ENCODE measurements at regions not wholly inside any gene's neighbourhood (a gene's known extent, or its start where the extent isn't known, plus 50 kb on each side); places are given as distances from the start of the nearest gene placed in this dataset.

DNA sequence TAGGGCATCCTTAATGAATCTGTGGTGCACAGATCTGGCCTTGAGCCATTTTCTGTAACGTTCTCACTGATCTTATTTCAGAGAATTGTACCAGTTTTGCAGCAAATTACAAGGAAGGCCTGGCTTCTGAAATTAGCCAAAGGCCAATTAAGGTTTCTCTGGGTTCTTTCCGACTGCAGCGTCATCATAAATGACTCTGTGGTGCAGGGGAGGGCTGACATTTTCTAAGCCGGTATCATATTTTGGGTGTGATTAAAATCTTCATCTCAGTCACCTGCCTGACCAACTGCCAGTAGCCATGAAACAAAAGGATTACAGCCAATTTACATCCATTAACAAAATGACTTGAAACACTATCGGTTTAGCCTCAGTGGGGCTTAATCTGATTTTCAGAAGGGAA, 363.7 kb downstream of the ADRA2A start:
- DNase-seq (ENCODE audit: low read depth in 2 of 2), result no peak

DNA sequence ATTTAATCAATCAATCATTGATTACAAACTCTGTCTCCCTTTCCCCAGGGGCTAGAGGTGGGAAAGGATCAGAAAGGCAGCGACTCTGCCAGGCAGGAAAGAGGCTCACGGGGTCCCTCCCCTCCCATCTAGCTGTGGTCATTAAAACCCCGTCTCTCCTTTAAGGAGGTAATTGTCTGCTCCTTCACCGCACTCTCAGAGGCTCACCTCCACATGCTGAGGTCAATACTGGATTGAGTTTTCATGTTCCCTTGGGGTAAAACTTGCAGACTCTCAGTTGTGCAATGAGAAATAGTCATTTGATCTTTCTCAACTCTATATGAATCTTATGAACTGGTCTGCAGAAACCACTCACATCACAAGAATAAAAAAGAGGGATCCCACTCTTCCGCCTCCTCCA, 368.8 kb downstream of the ADRA2A start:
- no peak for DNase-seq (ENCODE audit: low read depth in 2 of 2)

DNA sequence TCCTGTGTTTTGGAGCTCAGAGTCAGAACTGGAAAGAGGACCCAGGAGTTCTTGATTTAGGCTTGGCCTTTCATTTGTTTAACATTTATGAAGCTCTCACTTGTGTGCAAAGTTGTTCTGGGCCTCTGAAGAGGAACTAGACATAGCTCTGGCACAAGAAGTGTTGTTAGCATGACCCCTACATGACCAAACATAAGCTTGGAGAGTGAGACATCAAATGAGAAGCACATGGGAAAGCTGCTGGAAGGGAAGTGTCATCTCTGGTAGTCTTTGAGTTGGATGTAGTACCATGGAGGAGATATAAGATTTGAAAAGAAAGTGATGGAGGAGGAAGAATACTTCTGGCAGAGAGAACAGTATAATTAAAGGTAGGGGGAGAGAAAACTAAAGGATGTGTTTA, 370.1 kb downstream of the ADRA2A start:
- DNase-seq (ENCODE audit: low read depth in 2 of 2), result no peak

DNA sequence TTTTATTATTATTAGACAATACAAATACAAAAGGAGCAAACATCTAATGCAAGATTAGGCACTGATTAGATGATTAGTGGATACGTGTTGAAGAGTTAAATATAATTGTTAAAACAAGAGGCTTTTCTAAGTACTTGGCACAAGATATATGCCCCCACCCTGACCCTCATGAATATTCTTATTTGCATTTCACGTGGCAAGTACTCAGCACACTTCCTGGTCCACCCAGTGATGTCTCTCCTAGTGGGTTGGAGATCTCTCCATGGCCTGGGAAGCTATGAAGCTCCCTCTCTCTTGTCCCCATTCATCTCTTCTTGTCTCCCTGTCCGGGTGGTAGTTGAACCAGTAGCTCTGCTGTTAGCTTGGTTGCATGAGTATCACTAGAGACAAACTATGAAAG, 375.3 kb downstream of the ADRA2A start:
- DNase-seq (ENCODE audit: low read depth in 2 of 2), result no peak

DNA sequence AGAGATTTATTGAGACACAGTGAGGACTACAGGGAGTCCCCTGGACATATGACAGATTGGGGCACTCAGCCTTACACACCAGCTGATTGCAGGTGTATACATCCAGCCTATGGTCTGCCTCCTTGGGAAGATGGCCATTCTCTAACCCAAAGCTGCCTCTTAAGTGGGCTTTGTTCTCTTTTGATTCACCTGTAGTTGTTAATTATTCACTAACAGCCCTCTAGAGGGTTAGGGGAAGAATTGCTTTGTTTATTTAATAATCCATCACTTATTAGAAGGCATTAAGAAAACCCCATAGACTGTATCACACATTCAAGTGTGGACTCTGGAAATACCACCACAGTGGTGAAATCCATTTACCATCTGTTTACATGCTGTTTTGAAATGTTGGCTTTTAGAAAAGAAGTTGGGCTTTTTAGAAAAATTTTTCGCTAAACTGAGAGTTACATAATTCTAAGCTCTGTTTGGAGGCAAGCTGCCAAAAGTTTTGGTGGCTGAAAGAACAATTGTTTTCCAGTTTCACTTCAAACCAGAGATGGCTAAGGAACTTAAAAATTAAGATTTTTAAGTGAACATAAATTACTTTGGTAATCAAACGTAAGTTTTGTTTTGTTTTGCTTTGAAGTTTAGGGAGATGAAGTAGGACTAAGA, 379.1 kb downstream of the ADRA2A start:
- no peak for DNase-seq (ENCODE audit: low read depth in 2 of 2)

DNA sequence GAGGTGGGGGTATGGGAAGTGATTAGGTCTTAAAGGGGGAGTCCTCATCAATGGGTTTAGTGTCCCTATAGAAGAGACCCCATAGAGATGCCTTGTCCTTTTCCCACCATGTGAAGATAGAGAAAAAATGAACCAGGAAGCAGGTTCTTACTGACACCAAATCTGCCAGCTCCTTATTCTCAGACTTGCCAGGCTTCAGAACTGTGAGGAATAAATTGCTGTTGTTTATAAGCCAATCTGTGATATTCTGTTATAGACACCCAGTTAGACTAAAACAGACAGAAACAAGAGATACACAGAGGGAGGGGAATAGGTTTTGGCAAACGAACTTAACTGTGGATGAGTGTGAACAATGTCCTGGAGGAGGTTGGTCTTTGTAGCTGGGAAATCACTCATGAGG, 381.4 kb downstream of the ADRA2A start:
- no peak for DNase-seq (ENCODE audit: low read depth in 2 of 2)

DNA sequence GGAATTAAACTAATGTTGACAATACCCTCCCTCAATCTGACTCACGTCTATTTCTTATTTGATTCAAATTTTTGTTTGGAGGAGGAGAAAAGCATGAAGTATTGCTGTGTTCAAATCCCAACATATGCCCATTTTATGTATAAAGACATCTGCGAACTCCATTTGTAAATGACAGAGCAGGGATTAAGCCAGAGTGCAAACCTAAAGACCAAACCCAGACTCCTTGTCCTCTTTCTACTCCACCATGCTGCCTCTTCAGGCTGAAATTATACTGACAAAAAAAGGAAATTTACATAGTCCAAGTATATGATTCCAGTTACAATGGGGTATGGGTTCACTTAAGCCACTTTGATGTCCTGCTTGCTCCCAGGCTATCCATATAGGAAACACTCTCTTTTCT, 383.1 kb downstream of the ADRA2A start:
- no peak for DNase-seq (ENCODE audit: low read depth in 2 of 2)

DNA sequence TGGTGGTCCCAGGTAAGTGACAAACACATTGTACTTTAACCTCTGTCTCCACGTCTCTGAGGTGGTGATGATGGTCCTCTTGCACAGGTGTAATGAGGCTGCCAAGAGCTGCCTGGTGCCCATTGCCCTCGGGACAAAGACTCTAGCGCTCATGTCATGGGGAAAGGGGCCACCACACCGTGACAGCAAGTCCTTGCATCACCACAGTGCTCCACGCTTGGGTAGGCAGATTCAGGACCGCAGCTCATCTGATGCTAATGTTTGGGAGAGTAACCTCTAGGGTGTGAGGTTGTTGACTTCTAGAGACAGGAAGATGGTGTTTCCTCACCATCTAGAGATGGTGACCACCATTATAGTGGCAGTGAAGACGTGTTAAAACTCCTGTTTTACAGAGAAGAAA, 395.6 kb downstream of the ADRA2A start:
- no peak for DNase-seq (ENCODE audit: low read depth in 2 of 2)

DNA sequence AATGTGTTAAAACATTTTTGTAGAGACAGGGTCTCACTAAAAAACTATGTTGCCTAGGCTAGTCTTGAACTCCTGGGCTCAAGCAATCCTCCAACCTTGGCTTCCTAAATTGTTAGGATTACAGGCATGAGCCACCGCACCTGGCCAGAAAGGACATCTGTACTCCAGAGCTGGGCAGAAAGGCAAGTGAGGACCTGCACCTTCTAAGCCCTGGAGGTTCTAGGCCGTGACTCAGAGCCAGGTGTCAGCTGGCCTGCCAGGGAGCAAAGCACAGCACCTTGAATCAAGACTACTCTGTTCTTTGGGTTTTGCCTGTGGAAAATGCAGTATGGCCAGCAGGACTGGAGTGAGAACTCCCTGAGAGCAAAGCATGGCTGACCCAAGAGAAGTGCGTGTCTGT, 396.5 kb downstream of the ADRA2A start:
- no peak for DNase-seq (ENCODE audit: low read depth in 2 of 2)

DNA sequence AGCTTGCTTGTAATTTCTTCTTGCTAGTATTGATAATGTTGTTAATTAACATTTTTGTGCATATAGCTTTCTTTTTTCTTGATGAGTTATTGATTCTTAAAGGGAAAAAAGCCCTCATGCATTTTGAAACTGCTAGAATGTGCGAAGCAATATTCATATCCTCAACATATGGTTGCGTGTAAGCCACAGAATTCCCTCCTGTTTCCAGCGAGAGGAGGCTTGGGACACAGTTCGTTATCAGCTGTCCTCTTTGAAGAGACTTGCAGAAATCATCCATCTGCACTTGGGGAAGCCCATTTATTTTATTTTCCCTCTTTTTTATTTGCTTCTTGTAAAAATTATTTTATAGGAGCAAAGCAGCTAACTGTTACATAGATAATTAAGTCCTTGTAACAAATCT, 398.0 kb downstream of the ADRA2A start:
- DNase-seq (ENCODE audit: low read depth in 2 of 2), result no peak

DNA sequence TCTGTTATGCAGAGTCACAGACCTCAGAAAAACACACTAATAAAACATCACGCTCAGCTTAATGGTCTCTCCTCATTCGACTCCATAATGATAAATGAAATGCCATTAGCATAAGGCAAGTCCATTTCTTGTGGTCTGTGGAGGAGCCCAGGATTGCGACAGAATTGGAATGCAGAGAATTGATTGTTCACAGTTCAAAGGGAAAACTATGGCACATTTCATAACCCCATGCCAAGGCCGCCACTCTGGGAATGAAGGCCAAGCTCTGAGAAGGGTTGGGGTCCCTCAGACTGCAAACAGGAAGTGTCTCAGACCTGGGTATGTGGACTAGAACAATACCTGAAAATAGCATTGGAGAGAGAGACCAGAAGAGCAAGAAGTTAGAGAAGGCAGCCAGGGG, 398.9 kb downstream of the ADRA2A start:
- no peak for DNase-seq (ENCODE audit: low read depth in 2 of 2)

DNA sequence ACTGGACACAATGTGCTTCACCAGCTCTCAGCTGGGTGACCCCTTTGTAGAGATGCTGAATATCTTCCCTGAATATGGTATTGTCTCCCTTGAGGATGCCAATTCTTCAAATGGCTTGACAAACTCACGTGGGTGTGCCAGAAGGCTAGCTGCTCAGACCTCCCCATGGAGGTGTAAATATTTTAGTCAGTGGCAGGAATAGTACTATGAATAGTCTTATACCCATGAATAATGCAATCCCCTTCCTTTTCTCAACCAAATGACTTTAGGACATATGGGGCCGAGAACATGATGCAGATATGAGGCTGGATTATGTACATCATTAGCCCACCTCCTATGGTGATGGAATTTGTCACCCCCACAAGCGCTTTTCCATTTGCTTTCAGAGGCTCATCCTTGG, 401.8 kb downstream of the ADRA2A start:
- no peak for DNase-seq (ENCODE audit: low read depth in 2 of 2)

DNA sequence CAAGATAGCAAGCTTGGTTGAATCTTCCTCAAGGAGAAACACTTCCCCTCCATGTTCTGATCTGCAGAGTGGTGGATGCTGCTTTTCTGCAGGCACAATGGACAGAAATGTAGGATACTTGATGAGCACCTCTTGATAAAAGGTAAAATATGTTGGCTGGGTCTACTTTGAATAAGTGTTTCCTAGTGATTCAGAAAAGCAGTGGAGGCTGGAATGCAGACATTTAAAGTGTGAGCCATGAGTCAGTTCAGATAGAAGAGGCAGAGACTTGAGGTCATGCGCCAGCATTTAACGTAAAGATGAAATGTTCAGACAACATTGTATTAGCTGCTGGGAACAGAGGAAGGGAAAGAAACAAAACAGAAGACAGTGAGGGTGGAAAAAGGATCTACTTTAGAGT, 403.1 kb downstream of the ADRA2A start:
- DNase-seq (ENCODE audit: low read depth in 2 of 2), result no peak

DNA sequence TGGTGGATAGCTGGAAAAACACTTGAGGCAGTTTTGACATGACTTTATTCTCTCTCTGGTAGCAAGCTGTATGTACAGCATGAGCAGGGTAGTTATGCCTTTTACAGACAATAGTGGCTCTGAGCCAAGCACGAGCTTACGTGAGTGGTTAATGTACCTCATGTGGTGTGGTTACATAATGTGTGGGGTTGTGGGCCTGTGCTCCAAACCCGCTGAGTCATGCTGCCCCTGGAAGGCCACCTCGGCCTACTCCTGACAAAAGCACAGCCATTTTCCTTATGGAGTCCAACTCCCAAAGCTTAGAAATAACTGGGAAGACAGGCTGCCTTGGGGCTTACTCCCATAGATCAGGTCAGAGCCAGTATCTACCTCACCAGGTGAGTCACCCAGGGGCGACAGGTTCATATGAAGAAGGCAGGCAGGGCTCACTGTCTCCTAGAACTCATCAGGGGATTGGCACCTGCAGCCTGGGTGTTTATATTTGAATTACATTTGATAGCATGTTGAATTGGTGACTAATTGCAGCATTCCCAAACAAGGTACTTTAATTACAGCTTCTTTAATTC, 404.5 kb downstream of the ADRA2A start:
- no peak for DNase-seq (ENCODE audit: low read depth in 2 of 2)

DNA sequence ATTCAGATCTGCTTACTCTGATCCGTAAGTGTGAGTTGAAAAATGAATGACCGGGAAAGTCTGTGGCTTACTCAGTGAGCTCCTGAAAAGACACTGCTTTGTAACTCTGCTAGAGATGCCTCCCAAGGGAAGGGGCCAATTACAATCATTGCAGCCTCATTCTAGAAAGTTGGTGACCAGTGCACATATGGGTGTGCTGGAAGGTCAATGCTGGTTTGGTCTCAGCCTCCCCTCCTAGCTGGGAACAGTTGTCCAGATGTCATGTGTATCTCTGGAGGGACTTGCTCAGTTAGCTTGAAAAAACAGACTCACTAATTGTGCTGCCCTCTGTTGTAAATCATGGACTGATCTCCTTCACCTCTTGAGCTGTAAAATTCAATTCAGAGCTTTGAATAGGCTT, 405.0 kb downstream of the ADRA2A start:
- DNase-seq (ENCODE audit: low read depth in 2 of 2), result no peak

DNA sequence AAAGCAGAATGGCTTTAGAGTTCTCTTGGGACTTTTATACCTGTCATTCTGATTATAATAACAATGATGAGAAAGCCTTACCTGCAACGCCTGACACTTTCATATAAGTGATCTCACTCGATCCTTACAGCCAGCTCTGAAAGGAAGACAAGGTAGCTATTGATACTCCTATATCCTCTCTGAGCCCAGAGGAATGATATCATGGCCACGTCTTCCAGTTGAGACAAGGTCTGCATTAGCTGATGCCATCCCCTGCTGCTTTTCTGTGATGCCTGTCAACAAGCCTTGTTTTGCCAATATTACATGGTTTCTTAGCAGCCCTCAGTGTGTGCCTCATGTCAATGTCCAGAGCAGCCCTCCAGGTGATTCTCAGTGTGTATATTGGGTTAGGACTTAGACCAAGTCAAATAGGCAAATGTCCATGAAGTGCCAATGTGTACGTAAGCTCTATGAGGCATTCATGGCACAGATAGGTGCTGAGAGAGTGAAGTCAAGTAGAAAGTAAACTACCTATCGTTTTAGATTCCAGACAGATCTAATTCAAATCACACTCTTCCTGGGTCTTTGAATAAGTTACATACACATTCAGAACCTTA, 405.9 kb downstream of the ADRA2A start:
- no peak for DNase-seq (ENCODE audit: low read depth in 2 of 2)

DNA sequence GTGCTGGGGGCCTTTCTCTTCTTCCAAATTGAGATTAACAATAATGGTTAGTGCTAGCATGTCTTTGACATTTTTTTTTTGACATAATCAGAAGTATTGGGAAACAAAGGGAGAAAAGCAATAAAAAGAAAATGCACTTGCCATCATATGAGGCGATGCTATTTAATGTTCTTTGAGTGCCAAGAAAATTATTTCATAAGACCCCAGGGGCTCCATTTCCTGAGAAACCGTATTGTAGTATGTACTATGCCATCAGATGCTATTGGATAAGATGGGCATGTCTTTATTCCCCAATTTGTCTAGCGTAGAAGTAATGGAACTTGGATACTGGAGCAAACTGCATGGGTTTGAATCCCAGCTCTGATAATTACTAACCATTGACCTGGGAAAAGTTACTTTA, 408.9 kb downstream of the ADRA2A start:
- DNase-seq (ENCODE audit: low read depth in 2 of 2), result no peak

DNA sequence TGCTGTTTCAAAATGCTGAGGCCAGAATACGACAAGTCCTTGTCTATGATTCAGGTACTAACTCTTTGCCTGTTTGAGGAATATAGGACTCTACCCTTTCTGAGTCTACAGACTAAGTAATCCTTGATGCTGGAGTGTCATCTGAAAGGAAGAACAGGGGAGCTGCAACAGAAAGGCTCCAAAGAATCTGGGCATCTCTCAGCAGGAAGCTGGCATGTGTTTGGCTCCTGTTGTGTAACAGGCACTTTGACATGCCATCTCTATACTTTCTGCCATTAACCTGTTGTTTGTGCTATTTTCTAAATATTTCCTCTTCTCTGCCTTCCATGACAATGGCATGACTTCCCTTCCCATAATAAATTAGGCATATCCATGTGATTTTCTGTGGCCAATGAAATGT, 409.5 kb downstream of the ADRA2A start:
- no peak for DNase-seq (ENCODE audit: low read depth in 2 of 2)

DNA sequence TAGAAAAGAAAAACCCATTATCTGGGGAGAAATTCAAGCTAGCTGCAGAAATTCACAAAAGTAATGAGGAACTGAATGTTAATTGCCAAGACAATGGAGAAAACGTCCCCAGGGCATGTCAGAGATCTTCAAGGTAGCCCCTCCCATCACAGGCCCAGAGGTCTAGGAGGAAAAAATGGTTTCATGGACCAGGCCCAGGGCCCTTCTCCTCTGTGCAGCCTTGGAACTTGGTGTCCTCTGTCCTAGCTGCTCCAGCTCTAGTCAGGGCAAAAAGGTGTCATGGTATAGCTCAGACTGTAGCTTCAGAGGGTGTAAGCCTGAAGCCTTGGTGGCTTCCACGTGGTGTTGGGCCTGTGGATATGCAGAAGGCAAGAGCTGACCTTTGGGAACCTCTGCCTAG, 411.8 kb downstream of the ADRA2A start:
- no peak for DNase-seq (ENCODE audit: low read depth in 2 of 2)

DNA sequence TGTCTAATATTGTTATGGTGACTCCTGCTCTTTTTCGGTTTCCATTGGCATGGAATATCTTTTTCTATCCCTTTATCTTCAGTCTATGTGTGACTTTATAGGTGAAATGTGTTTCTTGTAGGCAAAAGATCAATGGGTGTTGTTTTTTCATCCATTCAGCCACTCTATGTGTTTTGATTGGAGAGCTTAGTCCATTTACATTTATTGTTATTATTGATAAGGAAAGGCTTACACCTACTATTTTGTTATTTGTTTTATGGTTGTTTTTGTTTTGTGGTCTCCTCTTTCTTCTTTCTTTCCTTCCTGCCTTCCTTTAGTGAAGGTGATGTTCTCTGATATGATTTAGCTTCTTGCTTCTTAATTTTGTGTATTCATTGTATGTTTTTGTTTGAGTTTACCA, 414.3 kb downstream of the ADRA2A start:
- DNase-seq (ENCODE audit: low read depth in 2 of 2), result no peak

DNA sequence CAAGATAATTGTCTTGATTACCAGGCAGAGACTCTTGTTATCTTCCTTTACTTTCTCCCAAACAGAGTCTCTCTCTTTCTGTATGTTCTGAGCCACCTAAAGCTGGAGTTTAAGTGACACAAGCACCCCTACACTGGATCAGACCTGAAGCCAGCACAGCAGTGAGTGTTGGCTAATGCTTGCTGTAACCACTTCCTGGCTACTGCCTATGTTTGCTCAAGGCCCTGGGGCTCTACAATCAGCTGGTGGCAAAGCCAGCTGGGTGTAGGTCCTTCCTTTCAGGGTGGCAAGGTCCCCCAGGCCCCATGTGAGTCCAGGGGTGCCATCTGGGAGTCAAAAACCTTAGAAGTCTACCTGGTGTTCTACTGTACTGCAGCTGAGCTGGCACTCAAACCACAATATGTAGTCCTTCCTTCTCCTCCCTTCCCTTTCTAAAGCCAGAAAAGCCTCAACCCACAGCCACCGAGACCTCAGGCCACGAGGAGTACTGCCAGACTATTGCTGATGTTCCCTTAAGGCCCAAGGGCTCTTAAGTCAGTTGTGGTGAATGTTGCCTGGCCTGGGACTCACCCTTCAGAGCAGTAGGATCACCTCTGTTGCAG, 416.3 kb downstream of the ADRA2A start:
- no peak for DNase-seq (ENCODE audit: low read depth in 2 of 2)

DNA sequence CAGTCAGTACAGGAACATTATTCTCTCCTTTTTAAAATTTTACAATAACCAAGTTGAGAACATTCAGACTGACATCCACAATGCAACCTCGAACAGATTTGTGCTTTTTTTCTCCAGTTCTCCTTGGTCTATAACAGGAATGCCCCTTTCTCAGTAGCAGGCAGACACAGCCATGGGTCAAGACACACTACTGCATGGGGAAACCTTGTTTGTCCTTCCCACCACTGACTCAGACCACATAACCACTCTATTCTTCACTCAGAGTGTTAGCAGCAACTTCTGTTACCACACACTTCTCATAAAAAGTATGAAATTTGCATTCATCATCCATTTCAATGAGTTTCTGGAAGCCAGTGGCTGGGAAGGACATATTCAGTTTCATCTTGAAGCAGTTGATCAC, 421.7 kb downstream of the ADRA2A start:
- DNase-seq (ENCODE audit: low read depth in 2 of 2), result no peak

DNA sequence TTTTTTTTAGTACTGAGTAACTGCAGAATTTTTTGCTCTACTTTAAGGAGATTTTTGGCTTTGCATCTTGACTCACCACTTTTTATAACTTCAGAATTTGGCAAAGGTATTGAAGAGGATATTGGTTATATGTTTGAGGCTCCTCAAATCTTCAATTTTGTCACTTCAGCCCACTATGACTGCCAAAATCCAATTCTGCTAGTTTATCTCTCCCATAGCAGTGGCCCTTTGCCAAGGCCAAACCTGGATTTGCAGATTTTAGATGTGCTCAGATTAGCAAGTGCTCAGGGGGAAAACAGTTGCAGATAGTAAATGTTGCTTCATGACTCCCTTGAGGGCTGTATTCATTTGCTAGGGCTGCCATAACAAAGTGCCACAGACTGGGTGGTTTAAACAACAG, 427.5 kb downstream of the ADRA2A start:
- no peak for DNase-seq (ENCODE audit: low read depth in 2 of 2)
